Embryonic facial prominence (tissue), 1 donor: ENCODE measurements at regions not wholly inside any gene's neighbourhood (a gene's known extent, or its start where the extent isn't known, plus 50 kb on each side); places are given as distances from the start of the nearest gene placed in this dataset.

Source experiments
- DNase-seq: peaks from one replicate; pipeline ENCODE4 v3.0.0-alpha.2; 2016; ENCODE audit errors: extremely low spot score

GRCh38 chr2:53259395-53260009 lies 508.1 kb upstream of the CHAC2 start:
- no peak for DNase-seq

GRCh38 chr2:53257287-53257686 lies 510.3 kb upstream of the CHAC2 start:
- DNase-seq = no peak

GRCh38 chr2:53253244-53253643 lies 514.4 kb upstream of the CHAC2 start:
- DNase-seq = no peak

- DNase-seq = no peak
Observed at GRCh38 chr2:53252115-53252514, 515.5 kb upstream of the CHAC2 start.

- no peak for DNase-seq
Observed at GRCh38 chr2:53247956-53248735, 519.5 kb upstream of the CHAC2 start.

GRCh38 chr2:53243430-53243829 lies 524.2 kb upstream of the CHAC2 start:
- no peak for DNase-seq

- no peak for DNase-seq
Observed at GRCh38 chr2:53242090-53242489, 525.5 kb upstream of the CHAC2 start.

- DNase-seq = no peak
Observed at GRCh38 chr2:53235836-53236582, 531.6 kb upstream of the CHAC2 start.

- no peak for DNase-seq
Observed at GRCh38 chr2:53234548-53234903, 533.1 kb upstream of the CHAC2 start.

- DNase-seq = no peak
Observed at GRCh38 chr2:53233759-53234547, 533.7 kb upstream of the CHAC2 start.

- DNase-seq = no peak
Observed at GRCh38 chr2:53231908-53232307, 535.7 kb upstream of the CHAC2 start.

GRCh38 chr2:53230691-53231090 lies 536.9 kb upstream of the CHAC2 start:
- DNase-seq = no peak

GRCh38 chr2:53227535-53227934 lies 540.1 kb upstream of the CHAC2 start:
- DNase-seq = no peak

GRCh38 chr2:53220969-53221368 lies 546.6 kb upstream of the CHAC2 start:
- DNase-seq = no peak

GRCh38 chr2:53217250-53217649 lies 550.4 kb upstream of the CHAC2 start:
- DNase-seq = no peak

- no peak for DNase-seq
Observed at GRCh38 chr2:53216805-53217204, 550.8 kb upstream of the CHAC2 start.

- no peak for DNase-seq
Observed at GRCh38 chr2:53212576-53212975, 555.0 kb upstream of the CHAC2 start.

- no peak for DNase-seq
Observed at GRCh38 chr2:53211201-53211774, 556.3 kb upstream of the CHAC2 start.

GRCh38 chr2:53210538-53210937 lies 557.1 kb upstream of the CHAC2 start:
- no peak for DNase-seq

GRCh38 chr2:53209679-53210458 lies 557.7 kb upstream of the CHAC2 start:
- DNase-seq = no peak

GRCh38 chr2:53208815-53209214 lies 558.8 kb upstream of the CHAC2 start:
- no peak for DNase-seq
